Right ventricle myocardium superior (tissue), 1 donor: ENCODE measurements at regions not wholly inside any gene's neighbourhood (a gene's known extent, or its start where the extent isn't known, plus 50 kb on each side); places are given as distances from the start of the nearest gene placed in this dataset.

ENCODE experiments used
- ATAC-seq: fragments of 200-7000 bp; cut with Tn5 transposase; one replicate; pipeline ENCODE4 v1.9.1; 2020; ENCODE audit warnings: mild to moderate bottlenecking; ENCODE audit not compliant: poor library complexity
- DNase-seq: peaks from one replicate; pipeline ENCODE4 v3.0.0-alpha.2; 2020
- intact Hi-C: fragments of 100-400 bp; cut with DNase I; formaldehyde crosslinking; loops from one replicate; pipeline ENCODE4 v1.11.2; 2022
- donor health status: DM: no; HTN: yes; CAD: no; lungs with severe emphysema.

GRCh38 chr15:69934607-69935006 is 163.1 kb downstream of the TLE3 start:
- no peak for ATAC-seq
- intact Hi-C loops, result no loop called here
- no peak for DNase-seq

GRCh38 chr15:69939513-69940440 is 157.9 kb downstream of the TLE3 start:
- intact Hi-C loops, result no loop called here
- ATAC-seq, result peak; percentile 49
- DNase-seq, result no peak

- intact Hi-C loops, result no loop called here
- DNase-seq, result no peak
- no peak for ATAC-seq
Observed at GRCh38 chr15:69940441-69941300, 157.0 kb downstream of the TLE3 start.

- DNase-seq (no peak), ATAC-seq (no peak)
- intact Hi-C loops, result no loop called here
Observed at GRCh38 chr15:69941301-69941605, 156.5 kb downstream of the TLE3 start.

- intact Hi-C loops, result no loop called here
- DNase-seq (no peak), ATAC-seq (no peak)
Observed at GRCh38 chr15:69941706-69942495, 155.8 kb downstream of the TLE3 start.

- DNase-seq (no peak), ATAC-seq (no peak)
- intact Hi-C loops, result no loop called here
Observed at GRCh38 chr15:69943637-69944036, 154.1 kb downstream of the TLE3 start.

GRCh38 chr15:69945729-69946128 is 152.0 kb downstream of the TLE3 start:
- intact Hi-C loops, result no loop called here
- DNase-seq (no peak), ATAC-seq (no peak)

GRCh38 chr15:69946870-69947269 is 150.8 kb downstream of the TLE3 start:
- intact Hi-C loops, result no loop called here
- DNase-seq, result no peak
- ATAC-seq, result no peak

GRCh38 chr15:69947394-69947793 is 150.3 kb downstream of the TLE3 start:
- intact Hi-C loops, result no loop called here
- no peak for ATAC-seq
- DNase-seq, result no peak

- DNase-seq (no peak), ATAC-seq (no peak)
- intact Hi-C loops, result no loop called here
Observed at GRCh38 chr15:69949485-69949884, 148.2 kb downstream of the TLE3 start.

GRCh38 chr15:69951256-69951897 is 146.3 kb downstream of the TLE3 start:
- DNase-seq (no peak), ATAC-seq (no peak)
- intact Hi-C loops, result no loop called here

- intact Hi-C loops, result no loop called here
- ATAC-seq (no peak), DNase-seq (no peak)
Observed at GRCh38 chr15:69951898-69952555, 145.7 kb downstream of the TLE3 start.

GRCh38 chr15:69953051-69953450 is 144.7 kb downstream of the TLE3 start:
- no peak for DNase-seq
- ATAC-seq, result no peak
- intact Hi-C loops, result no loop called here

GRCh38 chr15:69953816-69954215 is 143.9 kb downstream of the TLE3 start:
- ATAC-seq (no peak), DNase-seq (no peak)
- intact Hi-C loops, result no loop called here

GRCh38 chr15:69954666-69955065 is 143.1 kb downstream of the TLE3 start:
- ATAC-seq, result no peak
- intact Hi-C loops, result no loop called here
- no peak for DNase-seq

GRCh38 chr15:69955240-69955894 is 142.3 kb downstream of the TLE3 start:
- intact Hi-C loops, result no loop called here
- DNase-seq (no peak), ATAC-seq (no peak)

- intact Hi-C loops, result no loop called here
- DNase-seq (no peak), ATAC-seq (no peak)
Observed at GRCh38 chr15:69956417-69956816, 141.3 kb downstream of the TLE3 start.

GRCh38 chr15:69957175-69957574 is 140.5 kb downstream of the TLE3 start:
- no peak for DNase-seq
- no peak for ATAC-seq
- intact Hi-C loops, result no loop called here
